SK-N-SH treated with all-trans-retinoic acid at 6 μM for 48 hours (cell line): ENCODE measurements at regions not wholly inside any gene's neighbourhood (a gene's known extent, or its start where the extent isn't known, plus 50 kb on each side); places are given as distances from the start of the nearest gene placed in this dataset.

Experiments
- ATAC-seq: fragments of 200-7000 bp; cut with Tn5 transposase; 3 replicates; pipeline ENCODE4 v1.9.1; 2020; ENCODE audit warnings: mild to moderate bottlenecking, moderate library complexity
- ARNTL ChIP-seq: fragments of 450-650 bp; formaldehyde crosslinking; IDR thresholded peaks from 2 replicates; pipeline ENCODE4 v1.5.0; 2020; ENCODE audit warnings: low read depth, mild to moderate bottlenecking, moderate library complexity, borderline replicate concordance
- BACH2 ChIP-seq: fragments of 250-450 bp; sonication (Bioruptor Pico); IDR thresholded peaks from 2 replicates; pipeline ENCODE4 v1.9.0; 2021; ENCODE audit warnings: mild to moderate bottlenecking, borderline replicate concordance
- CSDC2 ChIP-seq: fragments of 250-450 bp; sonication (Bioruptor Pico); IDR thresholded peaks from 2 replicates; pipeline ENCODE4 v1.5.0; 2020; ENCODE audit warnings: mild to moderate bottlenecking, moderate library complexity
- CSRNP3 ChIP-seq: fragments of 250-450 bp; sonication (Bioruptor Pico); IDR thresholded peaks from 2 replicates; pipeline ENCODE4 v1.5.1; 2021; ENCODE audit warnings: mild to moderate bottlenecking, moderate library complexity
- ESRRG ChIP-seq: fragments of 250-450 bp; sonication (Bioruptor Pico); IDR thresholded peaks from 2 replicates; pipeline ENCODE4 v1.6.1; 2021; ENCODE audit warnings: mild to moderate bottlenecking
- ISL1 ChIP-seq: fragments of 250-450 bp; sonication (Bioruptor Pico); IDR thresholded peaks from 2 replicates; pipeline ENCODE4 v2.1.2; 2022; ENCODE audit warnings: mild to moderate bottlenecking, moderate library complexity
- OSR1 ChIP-seq: fragments of 250-450 bp; sonication (Bioruptor Pico); IDR thresholded peaks from 2 replicates; pipeline ENCODE4 v1.8.0; 2022; ENCODE audit warnings: moderate library complexity, mild to moderate bottlenecking, inconsistent platforms
- PPARA ChIP-seq: fragments of 250-450 bp; sonication (Bioruptor Pico); IDR thresholded peaks from 2 replicates; pipeline ENCODE4 v1.5.0; 2020; ENCODE audit warnings: mild to moderate bottlenecking, borderline replicate concordance
- RARB ChIP-seq: fragments of 250-450 bp; sonication (Bioruptor Pico); IDR thresholded peaks from 2 replicates; pipeline ENCODE4 v1.8.0; 2021; ENCODE audit warnings: mild to moderate bottlenecking, moderate library complexity
- SNAI2 ChIP-seq: fragments of 250-450 bp; sonication (Bioruptor Pico); IDR thresholded peaks from 2 replicates; pipeline ENCODE4 v1.5.0; 2020; ENCODE audit warnings: mild to moderate bottlenecking, moderate library complexity
- TCF4 ChIP-seq: fragments of 250-450 bp; sonication (Bioruptor Pico); IDR thresholded peaks from 2 replicates; pipeline ENCODE4 v1.8.0; 2021; ENCODE audit warnings: mild to moderate bottlenecking, moderate library complexity, borderline replicate concordance
- TOX ChIP-seq: fragments of 250-450 bp; sonication (Bioruptor Pico); IDR thresholded peaks from 2 replicates; pipeline ENCODE4 v1.8.0; 2021; ENCODE audit warnings: mild to moderate bottlenecking, moderate library complexity, borderline replicate concordance
- ZC3H10 ChIP-seq: fragments of 250-450 bp; sonication (Bioruptor Pico); IDR thresholded peaks from 2 replicates; pipeline ENCODE4 v1.5.1; 2021; ENCODE audit warnings: mild to moderate bottlenecking, moderate library complexity
- ZFP3 ChIP-seq: fragments of 250-450 bp; sonication (Bioruptor Pico); IDR thresholded peaks from 2 replicates; pipeline ENCODE4 v1.5.0; 2020; ENCODE audit warnings: mild to moderate bottlenecking, moderate library complexity
- ZNF565 ChIP-seq: fragments of 450-650 bp; formaldehyde crosslinking; conservative IDR thresholded peaks from 2 replicates; pipeline ENCODE4 v1.5.0; 2020; ENCODE audit warnings: low read depth, mild to moderate bottlenecking, moderate library complexity
- ZNF70 ChIP-seq: fragments of 450-650 bp; formaldehyde crosslinking; IDR thresholded peaks from 2 replicates; pipeline ENCODE4 v1.5.0; 2020; ENCODE audit warnings: mild to moderate bottlenecking, moderate library complexity
- ZNF8 ChIP-seq: fragments of 450-650 bp; formaldehyde crosslinking; IDR thresholded peaks from 2 replicates; pipeline ENCODE4 v1.5.0; 2020; ENCODE audit warnings: mild to moderate bottlenecking, moderate library complexity
- TF ChIP-seq, protein P1 (sequence below): fragments of 250-450 bp; sonication (Bioruptor Pico); IDR thresholded peaks from 2 replicates; pipeline ENCODE4 v1.8.0; 2021; ENCODE audit warnings: low read depth, mild to moderate bottlenecking, moderate library complexity, borderline replicate concordance
- TF ChIP-seq, protein P2 (sequence below): fragments of 250-450 bp; sonication (Bioruptor Pico); IDR thresholded peaks from 2 replicates; pipeline ENCODE4 v1.5.0; 2020; ENCODE audit warnings: mild to moderate bottlenecking, moderate library complexity

GRCh38 chr10:2128991-2129390, 391.7 kb upstream of the ADARB2 start:
- TF ChIP-seq, protein P1, sequence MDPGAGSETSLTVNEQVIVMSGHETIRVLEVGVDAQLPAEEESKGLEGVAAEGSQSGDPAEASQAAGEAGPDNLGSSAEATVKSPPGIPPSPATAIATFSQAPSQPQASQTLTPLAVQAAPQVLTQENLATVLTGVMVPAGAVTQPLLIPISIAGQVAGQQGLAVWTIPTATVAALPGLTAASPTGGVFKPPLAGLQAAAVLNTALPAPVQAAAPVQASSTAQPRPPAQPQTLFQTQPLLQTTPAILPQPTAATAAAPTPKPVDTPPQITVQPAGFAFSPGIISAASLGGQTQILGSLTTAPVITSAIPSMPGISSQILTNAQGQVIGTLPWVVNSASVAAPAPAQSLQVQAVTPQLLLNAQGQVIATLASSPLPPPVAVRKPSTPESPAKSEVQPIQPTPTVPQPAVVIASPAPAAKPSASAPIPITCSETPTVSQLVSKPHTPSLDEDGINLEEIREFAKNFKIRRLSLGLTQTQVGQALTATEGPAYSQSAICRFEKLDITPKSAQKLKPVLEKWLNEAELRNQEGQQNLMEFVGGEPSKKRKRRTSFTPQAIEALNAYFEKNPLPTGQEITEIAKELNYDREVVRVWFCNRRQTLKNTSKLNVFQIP (CRISPR knock-in tag): no peak
- no peak for TF ChIP-seq ARNTL
- no peak for TF ChIP-seq ZNF565
- no peak for TF ChIP-seq PPARA (CRISPR knock-in tag)
- no peak for TF ChIP-seq OSR1 (CRISPR knock-in tag)
- TF ChIP-seq, protein P2, sequence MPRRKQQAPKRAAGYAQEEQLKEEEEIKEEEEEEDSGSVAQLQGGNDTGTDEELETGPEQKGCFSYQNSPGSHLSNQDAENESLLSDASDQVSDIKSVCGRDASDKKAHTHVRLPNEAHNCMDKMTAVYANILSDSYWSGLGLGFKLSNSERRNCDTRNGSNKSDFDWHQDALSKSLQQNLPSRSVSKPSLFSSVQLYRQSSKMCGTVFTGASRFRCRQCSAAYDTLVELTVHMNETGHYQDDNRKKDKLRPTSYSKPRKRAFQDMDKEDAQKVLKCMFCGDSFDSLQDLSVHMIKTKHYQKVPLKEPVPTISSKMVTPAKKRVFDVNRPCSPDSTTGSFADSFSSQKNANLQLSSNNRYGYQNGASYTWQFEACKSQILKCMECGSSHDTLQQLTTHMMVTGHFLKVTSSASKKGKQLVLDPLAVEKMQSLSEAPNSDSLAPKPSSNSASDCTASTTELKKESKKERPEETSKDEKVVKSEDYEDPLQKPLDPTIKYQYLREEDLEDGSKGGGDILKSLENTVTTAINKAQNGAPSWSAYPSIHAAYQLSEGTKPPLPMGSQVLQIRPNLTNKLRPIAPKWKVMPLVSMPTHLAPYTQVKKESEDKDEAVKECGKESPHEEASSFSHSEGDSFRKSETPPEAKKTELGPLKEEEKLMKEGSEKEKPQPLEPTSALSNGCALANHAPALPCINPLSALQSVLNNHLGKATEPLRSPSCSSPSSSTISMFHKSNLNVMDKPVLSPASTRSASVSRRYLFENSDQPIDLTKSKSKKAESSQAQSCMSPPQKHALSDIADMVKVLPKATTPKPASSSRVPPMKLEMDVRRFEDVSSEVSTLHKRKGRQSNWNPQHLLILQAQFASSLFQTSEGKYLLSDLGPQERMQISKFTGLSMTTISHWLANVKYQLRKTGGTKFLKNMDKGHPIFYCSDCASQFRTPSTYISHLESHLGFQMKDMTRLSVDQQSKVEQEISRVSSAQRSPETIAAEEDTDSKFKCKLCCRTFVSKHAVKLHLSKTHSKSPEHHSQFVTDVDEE: no peak
- no peak for ATAC-seq

DNA sequence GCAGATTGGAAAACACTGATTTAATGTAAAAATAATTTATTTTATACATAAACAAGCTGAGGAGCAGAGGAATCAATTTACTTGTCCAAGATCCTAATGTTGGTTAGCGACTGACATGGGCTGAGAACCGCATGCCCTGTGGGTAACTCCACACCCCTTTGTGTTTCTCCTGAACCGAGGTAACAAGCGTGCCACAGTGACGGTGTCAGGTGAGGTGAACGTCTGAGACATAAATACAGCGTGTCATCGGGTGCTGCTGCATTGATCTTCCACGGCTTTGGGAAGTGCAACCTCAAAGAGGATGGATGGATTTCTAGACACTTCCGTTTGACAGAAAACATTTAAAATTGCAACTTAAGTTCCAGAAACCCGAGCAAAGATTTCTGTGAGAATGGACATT, 386.8 kb upstream of the ADARB2 start:
- TF ChIP-seq, protein P2: no peak
- TF ChIP-seq TCF4 (CRISPR knock-in tag) (no peak), ISL1 (CRISPR knock-in tag) (no peak), CSDC2 (CRISPR knock-in tag) (no peak), ZFP3 (CRISPR knock-in tag) (no peak), ESRRG (no peak), TOX (CRISPR knock-in tag) (no peak), CSRNP3 (CRISPR knock-in tag) (no peak), ZNF70 (CRISPR knock-in tag) (no peak), RARB (CRISPR knock-in tag) (no peak), PPARA (CRISPR knock-in tag) (no peak), ARNTL (no peak), OSR1 (CRISPR knock-in tag) (no peak), BACH2 (CRISPR knock-in tag) (no peak), SNAI2 (CRISPR knock-in tag) (no peak), ZC3H10 (CRISPR knock-in tag) (no peak)
- TF ChIP-seq, protein P1 (CRISPR knock-in tag): no peak
- ATAC-seq: no peak

GRCh38 chr10:2122431-2123124, 385.3 kb upstream of the ADARB2 start:
- no peak for ATAC-seq
- TF ChIP-seq RARB (CRISPR knock-in tag) (no peak), ZNF8 (CRISPR knock-in tag) (no peak)
- TF ChIP-seq, protein P1 (CRISPR knock-in tag): no peak
